GM12865 (cell line): ENCODE measurements at regions not wholly inside any gene's neighbourhood (a gene's known extent, or its start where the extent isn't known, plus 50 kb on each side); places are given as distances from the start of the nearest gene placed in this dataset.

Experiments used
- DNase-seq: peaks from one replicate; pipeline ENCODE4 v3.0.0; 2010; ENCODE audit warnings: low read depth
- H3K4me3 ChIP-seq: 2 replicates; pipeline ENCODE4 v1.5.1; 2011; ENCODE audit warnings: mild to moderate bottlenecking, low read depth, low read length, control low read depth
- CTCF ChIP-seq: IDR thresholded peaks from 2 replicates; pipeline ENCODE4 v1.5.1; 2011; ENCODE audit warnings: low read length, control low read depth, low read depth, inconsistent platforms; ENCODE audit not compliant: insufficient read depth; ENCODE audit errors: missing control alignments

- TF ChIP-seq CTCF: no peak
These were observed 154.5 kb upstream of the ANK2 start for GRCh38 chr4:112894951-112895350.

GRCh38 chr4:112895811-112896608 is 153.4 kb upstream of the ANK2 start:
- DNase-seq: peak; percentile 42
- no peak for TF ChIP-seq CTCF
- H3K4me3 ChIP-seq: no peak overlapping the region

More at GRCh38 chr4:112894951-112895350, 154.5 kb upstream of the ANK2 start:
- no peak overlapping the region for H3K4me3 ChIP-seq
- DNase-seq: no peak

- no peak for DNase-seq
- no peak for TF ChIP-seq CTCF
- H3K4me3 ChIP-seq: no peak overlapping the region
These were observed 152.8 kb upstream of the ANK2 start for GRCh38 chr4:112896609-112897190.

GRCh38 chr4:112897543-112897942 is 151.9 kb upstream of the ANK2 start:
- DNase-seq: no peak
- H3K4me3 ChIP-seq: no peak overlapping the region

GRCh38 chr4:112898357-112899141 is 150.9 kb upstream of the ANK2 start:
- TF ChIP-seq CTCF: no peak
- no peak overlapping the region for H3K4me3 ChIP-seq
- no peak for DNase-seq

More at GRCh38 chr4:112897543-112897942, 151.9 kb upstream of the ANK2 start:
- TF ChIP-seq CTCF: no peak

- no peak for DNase-seq
- no peak for TF ChIP-seq CTCF
These were observed 149.0 kb upstream of the ANK2 start for GRCh38 chr4:112900416-112900815.

More at GRCh38 chr4:112900416-112900815, 149.0 kb upstream of the ANK2 start:
- no peak overlapping the region for H3K4me3 ChIP-seq
